HEK293T (cell line): ENCODE measurements at regions not wholly inside any gene's neighbourhood (a gene's known extent, or its start where the extent isn't known, plus 50 kb on each side); places are given as distances from the start of the nearest gene placed in this dataset.

ENCODE experiments used
- ARNT ChIP-seq: fragments of 450-650 bp; IDR thresholded peaks from 2 replicates; pipeline ENCODE4 v1.6.1; 2017; ENCODE audit warnings: mild to moderate bottlenecking
- BHLHE40 ChIP-seq: fragments of 450-650 bp; IDR thresholded peaks from 2 replicates; pipeline ENCODE4 v1.6.1; 2016; ENCODE audit warnings: mild to moderate bottlenecking, moderate library complexity, borderline replicate concordance
- CTBP1 ChIP-seq: fragments of 450-650 bp; IDR thresholded peaks from 2 replicates; pipeline ENCODE4 v1.6.1; 2016; ENCODE audit warnings: borderline replicate concordance
- FOXA1 ChIP-seq: fragments of 450-650 bp; IDR thresholded peaks from 2 replicates; pipeline ENCODE4 v1.6.1; 2016; ENCODE audit warnings: mild to moderate bottlenecking
- FOXK2 ChIP-seq: fragments of 450-650 bp; IDR thresholded peaks from 2 replicates; pipeline ENCODE4 v1.6.1; 2016; ENCODE audit warnings: mild to moderate bottlenecking
- FOXM1 ChIP-seq: fragments of 450-650 bp; IDR thresholded peaks from 2 replicates; pipeline ENCODE4 v1.6.1; 2017; ENCODE audit warnings: mild to moderate bottlenecking, borderline replicate concordance
- HDGF ChIP-seq: fragments of 450-650 bp; IDR thresholded peaks from 2 replicates; pipeline ENCODE4 v1.6.1; 2017; ENCODE audit warnings: antibody characterized with exemption, borderline replicate concordance
- L3MBTL2 ChIP-seq: fragments of 450-650 bp; conservative IDR thresholded peaks from 2 replicates; pipeline ENCODE4 v1.6.1; 2016; ENCODE audit warnings: mild to moderate bottlenecking
- LEF1 ChIP-seq: fragments of 450-650 bp; IDR thresholded peaks from 2 replicates; pipeline ENCODE4 v1.6.1; 2017; ENCODE audit warnings: mild to moderate bottlenecking, borderline replicate concordance
- NFRKB ChIP-seq: fragments of 450-650 bp; IDR thresholded peaks from 2 replicates; pipeline ENCODE4 v1.6.1; 2016; ENCODE audit warnings: mild to moderate bottlenecking, moderate library complexity
- SP1 ChIP-seq: fragments of 450-650 bp; IDR thresholded peaks from 2 replicates; pipeline ENCODE4 v1.6.1; 2017
- SUZ12 ChIP-seq: fragments of 450-650 bp; IDR thresholded peaks from 2 replicates; pipeline ENCODE4 v1.6.1; 2016; ENCODE audit warnings: mild to moderate bottlenecking
- TARDBP ChIP-seq: fragments of 450-650 bp; IDR thresholded peaks from 2 replicates; pipeline ENCODE4 v1.6.1; 2016
- TF ChIP-seq, protein P1 (sequence below): fragments of 450-650 bp; IDR thresholded peaks from 2 replicates; pipeline ENCODE4 v1.6.1; 2016

- no peak for TF ChIP-seq CTBP1
- no peak for TF ChIP-seq BHLHE40
- no peak for TF ChIP-seq TARDBP
- TF ChIP-seq HDGF = no peak
- no peak for TF ChIP-seq NFRKB
- TF ChIP-seq SUZ12 = no peak
- no peak for TF ChIP-seq SP1
- no peak for TF ChIP-seq FOXM1
- no peak for TF ChIP-seq FOXA1
- TF ChIP-seq ARNT = no peak
- no peak for TF ChIP-seq L3MBTL2
- TF ChIP-seq, protein P1, sequence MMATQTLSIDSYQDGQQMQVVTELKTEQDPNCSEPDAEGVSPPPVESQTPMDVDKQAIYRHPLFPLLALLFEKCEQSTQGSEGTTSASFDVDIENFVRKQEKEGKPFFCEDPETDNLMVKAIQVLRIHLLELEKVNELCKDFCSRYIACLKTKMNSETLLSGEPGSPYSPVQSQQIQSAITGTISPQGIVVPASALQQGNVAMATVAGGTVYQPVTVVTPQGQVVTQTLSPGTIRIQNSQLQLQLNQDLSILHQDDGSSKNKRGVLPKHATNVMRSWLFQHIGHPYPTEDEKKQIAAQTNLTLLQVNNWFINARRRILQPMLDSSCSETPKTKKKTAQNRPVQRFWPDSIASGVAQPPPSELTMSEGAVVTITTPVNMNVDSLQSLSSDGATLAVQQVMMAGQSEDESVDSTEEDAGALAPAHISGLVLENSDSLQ = no peak
- no peak for TF ChIP-seq FOXK2
- TF ChIP-seq LEF1 = no peak
Measured at GRCh38 chr10:21191512-21191911, 294.4 kb upstream of the NEBL start.
